Heart left ventricle (tissue), 16 donors: ENCODE measurements at regions not wholly inside any gene's neighbourhood (a gene's known extent, or its start where the extent isn't known, plus 50 kb on each side); places are given as distances from the start of the nearest gene placed in this dataset.

Source experiments
- ATAC-seq, 4 donors: fragments of 200-7000 bp; cut with Tn5 transposase; one replicate each; pipeline ENCODE4 v1.9.1; 2020 to 2022; ENCODE audit warnings: moderate library complexity in 4 of 4, mild to moderate bottlenecking in 3 of 4, moderate number of reproducible peaks in 1 of 4
- DNase-seq, 5 donors: peaks; one replicate each; pipeline ENCODE4 v3.0.0-alpha.2; 2020
- H3K27ac ChIP-seq, 12 donors: fragments of 200-600 bp; sonication (generic) in 4 of 12; one replicate each; pipeline versions ENCODE4 v1.5.0 to v1.8.0; 2016 to 2022; ENCODE audit warnings: mild to moderate bottlenecking in 2 of 12
- H3K27me3 ChIP-seq, 9 donors: fragments of 200-600 bp; sonication (generic) in 2 of 9; one replicate each; pipeline versions ENCODE4 v1.5.1 to v1.8.0; 2016 to 2022; ENCODE audit warnings: mild to moderate bottlenecking in 3 of 9
- H3K36me3 ChIP-seq, 9 donors: fragments of 200-600 bp; sonication (generic) in 2 of 9; one replicate each; pipeline versions ENCODE4 v1.5.0 to v1.8.0; 2018 to 2022; ENCODE audit warnings: mild to moderate bottlenecking in 2 of 9
- H3K4me1 ChIP-seq, 12 donors: fragments of 200-600 bp; sonication (generic) in 4 of 12; one replicate each; pipeline versions ENCODE4 v1.5.0 to v1.8.0; 2016 to 2022; ENCODE audit warnings: mild to moderate bottlenecking in 3 of 12
- H3K4me3 ChIP-seq, 12 donors: fragments of 200-600 bp; sonication (generic) in 4 of 12; one replicate each; pipeline versions ENCODE4 v1.5.0 to v1.8.0; 2017 to 2022; ENCODE audit warnings: mild to moderate bottlenecking in 9 of 12, moderate library complexity in 4 of 12
- H3K9me3 ChIP-seq, 12 donors: fragments of 200-600 bp; sonication (generic) in 4 of 12; one replicate each; pipeline versions ENCODE4 v1.5.0 to v1.8.0; 2016 to 2022; ENCODE audit warnings: mild to moderate bottlenecking in 1 of 12
- POLR2A ChIP-seq, 2 donors: fragments of 450-650 bp; IDR thresholded peaks; one replicate each; pipeline ENCODE4 v1.6.1; 2017; ENCODE audit warnings: antibody characterized with exemption in 2 of 2, mild to moderate bottlenecking in 2 of 2, moderate library complexity in 2 of 2
- WGBS, 4 donors: extraction: QIAGEN DNeasy Blood & Tissue Kit in 2 of 4; methylation state at CpG; one replicate each; pipeline versions ENCODE4 v1.1.5 to v1.1.7; 2013 to 2018; 5-methylcytosine and 5-hydroxymethylcytosine counted together
- intact Hi-C, 10 donors: fragments of 100-400 bp; cut with DNase I; formaldehyde crosslinking; loops; one replicate each; pipeline versions ENCODE4 v1.11.1 to v1.14.2; 2022
- TF ChIP-seq, protein P1 (sequence below), 12 donors: fragments of 200-600 bp; sonication (generic) in 4 of 12; IDR thresholded peaks; one replicate each; pipeline versions ENCODE4 v1.5.0 to v1.8.0; 2018 to 2022; ENCODE audit warnings: antibody characterized with exemption in 12 of 12, mild to moderate bottlenecking in 5 of 12
- donor health status: ischemic (EF 13 %, LVEDD 7.1; RV severe dilation, severe dysfunction).
- donor health status: healthy with polysubstance abuse.
- donor health status: DM: no; HTN: yes; CAD: no.
- donor health status: DM: no; HTN: no; CAD: no.
- donor health status: ischemic (EF 25% LVEDD 6.9; RV normal size, moderate dysfunction).
- donor health status: ischemic (EF 25% LVEDD 5.7; RV mildly dilated, moderate dysfunction).
- donor health status: healthy.
- donor health status: DM: yes; HTN: yes; CAD: no.
- donor health status: ischemic (EF 35%, LVEDD 5.7; RV mildly dilated, moderate dysfunction).
- donor health status: nonischemic (EF 11% LVEDD 7.7; RV severe dilation, severe dysfunction).
- donor health status: DM: yes; HTN: yes; CAD: no.
- donor health status: PGD.
- donor health status: ischemic (EF 29% LVEDD 5.4; RV normal size, mild dysfunction).
- donor health status: nonischemic (EF 23%, LVEDD 6.1; RV moderate dilation, normal function).

- H3K27me3 ChIP-seq = no peaks in the 10 kb centered on the region
- intact Hi-C loops = no loop called here
- H3K9me3 ChIP-seq = no peaks in the 10 kb centered on the region
- TF ChIP-seq POLR2A (IDR thresholded peaks at IDR 0.05) = no peak
- TF ChIP-seq, protein P1, sequence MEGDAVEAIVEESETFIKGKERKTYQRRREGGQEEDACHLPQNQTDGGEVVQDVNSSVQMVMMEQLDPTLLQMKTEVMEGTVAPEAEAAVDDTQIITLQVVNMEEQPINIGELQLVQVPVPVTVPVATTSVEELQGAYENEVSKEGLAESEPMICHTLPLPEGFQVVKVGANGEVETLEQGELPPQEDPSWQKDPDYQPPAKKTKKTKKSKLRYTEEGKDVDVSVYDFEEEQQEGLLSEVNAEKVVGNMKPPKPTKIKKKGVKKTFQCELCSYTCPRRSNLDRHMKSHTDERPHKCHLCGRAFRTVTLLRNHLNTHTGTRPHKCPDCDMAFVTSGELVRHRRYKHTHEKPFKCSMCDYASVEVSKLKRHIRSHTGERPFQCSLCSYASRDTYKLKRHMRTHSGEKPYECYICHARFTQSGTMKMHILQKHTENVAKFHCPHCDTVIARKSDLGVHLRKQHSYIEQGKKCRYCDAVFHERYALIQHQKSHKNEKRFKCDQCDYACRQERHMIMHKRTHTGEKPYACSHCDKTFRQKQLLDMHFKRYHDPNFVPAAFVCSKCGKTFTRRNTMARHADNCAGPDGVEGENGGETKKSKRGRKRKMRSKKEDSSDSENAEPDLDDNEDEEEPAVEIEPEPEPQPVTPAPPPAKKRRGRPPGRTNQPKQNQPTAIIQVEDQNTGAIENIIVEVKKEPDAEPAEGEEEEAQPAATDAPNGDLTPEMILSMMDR (IDR thresholded peaks at IDR 0.05) = no peak
- DNase-seq (no peak), ATAC-seq (no peak)
- no peak overlapping the region for H3K27ac ChIP-seq
- no peaks in the 10 kb centered on the region for H3K4me1 ChIP-seq
- no peaks in the 10 kb centered on the region for H3K36me3 ChIP-seq
- H3K4me3 ChIP-seq = no peak overlapping the region
These were observed 179.1 kb downstream of the RSL24D1 start for GRCh38 chr15:55017635-55018034.

DNA sequence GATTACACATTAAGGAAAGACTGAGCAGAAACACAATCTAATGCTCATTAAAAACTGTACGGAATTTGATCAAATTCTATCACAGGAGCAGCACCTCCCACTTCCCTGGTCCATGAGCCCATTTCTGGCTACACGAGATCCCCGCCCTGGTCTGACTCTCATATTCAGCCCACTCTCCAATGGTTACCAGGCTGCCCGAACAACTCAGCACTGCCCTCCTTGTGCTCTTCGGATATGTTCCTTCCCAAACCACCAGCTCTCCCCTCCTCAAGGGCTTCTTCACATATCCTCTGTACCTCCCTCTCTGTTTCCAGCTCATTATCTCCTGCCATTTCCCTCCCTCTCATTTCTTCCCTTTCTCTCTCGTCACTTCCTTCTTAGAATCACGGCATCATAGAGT is 180.5 kb downstream of the RSL24D1 start:
- TF ChIP-seq, protein P1 (IDR thresholded peaks at IDR 0.05) = no peak
- no peak for TF ChIP-seq POLR2A (IDR thresholded peaks at IDR 0.05)
- H3K36me3 ChIP-seq = no peaks in the 10 kb centered on the region
- no peak overlapping the region for H3K4me3 ChIP-seq
- no peaks in the 10 kb centered on the region for H3K27me3 ChIP-seq
- ATAC-seq = no peak
- no peak overlapping the region for H3K27ac ChIP-seq
- H3K9me3 ChIP-seq = no peaks in the 10 kb centered on the region
- DNase-seq = no peak
- no peaks in the 10 kb centered on the region for H3K4me1 ChIP-seq
- 62 to 73% (median 68%) methylated on average over 7 of the region's 7 CpGs for WGBS, 4 donors
- intact Hi-C loops = no loop called here

DNA sequence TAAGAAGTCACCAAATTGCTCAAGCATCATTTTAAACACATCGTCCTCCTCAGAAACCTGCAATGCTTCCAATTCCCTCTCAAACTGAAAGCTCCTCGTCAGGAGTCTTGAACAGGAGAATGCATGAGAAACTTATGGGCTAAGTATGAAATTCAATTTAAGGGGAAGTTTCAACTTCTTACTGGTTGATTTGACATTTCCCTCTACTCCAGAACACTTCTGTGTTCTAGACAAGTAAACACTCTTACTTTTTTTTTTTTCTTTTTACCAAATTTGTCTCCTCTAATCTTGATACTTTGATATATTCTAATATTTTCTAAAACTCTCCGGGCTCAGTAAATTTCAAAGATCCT is 181.7 kb downstream of the RSL24D1 start:
- ATAC-seq (no peak), DNase-seq (no peak)
- WGBS, 4 donors = 58 to 76% (median 67%) methylated on average over 3 of the region's 3 CpGs
- no peak for TF ChIP-seq POLR2A (IDR thresholded peaks at IDR 0.05)
- TF ChIP-seq, protein P1 (IDR thresholded peaks at IDR 0.05) = no peak
- Histone ChIP-seq H3K27me3 (no peaks in the 10 kb centered on the region), H3K4me3 (no peak overlapping the region), H3K27ac (peak overlapping the region in 1 of 12 donors; percentile 12), H3K36me3 (no peaks in the 10 kb centered on the region), H3K4me1 (no peaks in the 10 kb centered on the region), H3K9me3 (no peaks in the 10 kb centered on the region)
- intact Hi-C loops = no loop called here

DNA sequence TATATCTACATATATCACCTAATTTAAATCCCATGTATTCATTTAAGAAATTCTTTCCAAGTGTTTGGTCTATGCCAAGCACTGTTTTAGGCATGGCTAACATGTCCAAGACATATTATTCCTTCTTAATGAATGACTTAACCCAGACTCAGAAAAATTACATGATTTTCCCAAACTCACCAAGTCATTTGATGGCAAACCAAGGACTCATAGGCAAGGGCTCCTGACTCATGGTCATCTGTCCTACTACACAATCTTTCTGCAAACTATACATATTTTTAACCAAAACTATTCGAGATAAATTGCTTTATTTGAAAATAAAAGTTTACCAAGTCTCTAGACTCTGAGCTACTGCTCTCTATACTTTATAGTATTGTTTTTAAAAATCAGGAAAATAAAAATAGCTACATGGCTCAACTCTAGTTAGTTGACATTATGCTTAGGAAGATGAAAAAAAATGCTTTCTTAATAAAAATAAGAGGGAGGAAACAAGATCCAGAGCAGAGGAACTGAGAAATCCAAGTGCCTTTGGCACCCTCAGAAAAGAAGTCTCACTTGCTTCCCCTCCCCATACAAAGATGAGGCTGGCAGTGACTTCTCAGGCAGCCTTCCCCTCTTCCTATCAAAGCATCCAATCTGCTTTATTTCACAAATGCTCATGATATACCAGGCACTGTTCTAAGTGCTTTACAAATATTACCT is 182.2 kb downstream of the RSL24D1 start:
- no peaks in the 10 kb centered on the region for H3K27me3 ChIP-seq
- TF ChIP-seq POLR2A (IDR thresholded peaks at IDR 0.05) = no peak
- TF ChIP-seq, protein P1 (IDR thresholded peaks at IDR 0.05) = no peak
- no peaks in the 10 kb centered on the region for H3K9me3 ChIP-seq
- no peak for DNase-seq
- H3K36me3 ChIP-seq = no peaks in the 10 kb centered on the region
- WGBS, 4 donors = 62 to 70% (median 64%) methylated on average over 1 of the region's 1 CpG
- no peaks in the 10 kb centered on the region for H3K4me1 ChIP-seq
- peak overlapping the region in 1 of 12 donors; percentile 12 for H3K27ac ChIP-seq
- H3K4me3 ChIP-seq = no peak overlapping the region
- intact Hi-C loops = no loop called here
- no peak for ATAC-seq
